H1 (cell line): ENCODE measurements at regions not wholly inside any gene's neighbourhood (a gene's known extent, or its start where the extent isn't known, plus 50 kb on each side); places are given as distances from the start of the nearest gene placed in this dataset.

Experiments
- CTCF ChIA-PET: fragments of 300-600 bp; sonication (Branson Sonifier 250); formaldehyde crosslinking; loops from one replicate; lab custom pipeline; 2021; ENCODE audit not compliant: partially characterized antibody; lab: Charles Lee
- POLR2A ChIA-PET: fragments of 300-600 bp; sonication (Branson Sonifier 250); formaldehyde crosslinking; loops from one replicate; lab custom pipeline; 2021; ENCODE audit warnings: inconsistent platforms; ENCODE audit not compliant: partially characterized antibody; lab: Charles Lee
- DNase-seq, 2 experiments: peaks; one replicate each; pipeline versions ENCODE4 v3.0.0 to v3.0.0-alpha.2; 2010 to 2022; ENCODE audit warnings: low spot score in 2 of 2, low read depth in 1 of 2, mixed read lengths in 1 of 2
- FAIRE-seq: peaks from 2 replicates; lab custom pipeline; 2011; peaks lifted over from hg19 to GRCh38; lab: Jason Lieb, UNC
- H2AFZ ChIP-seq: 2 replicates; pipeline ENCODE4 v1.8.1; 2012; ENCODE audit warnings: low read length, inconsistent platforms
- H2AK5ac ChIP-seq: 2 replicates; pipeline ENCODE4 v1.6.1; 2013; ENCODE audit warnings: low read depth, low read length
- H2BK120ac ChIP-seq: replicated peaks from 2 replicates; pipeline ENCODE3; 2013; ENCODE audit warnings: low read depth, low read length, inconsistent platforms
- H2BK12ac ChIP-seq: 2 replicates; pipeline ENCODE4 v1.6.1; 2013; ENCODE audit warnings: low read depth, low read length
- H2BK15ac ChIP-seq: 2 replicates; pipeline ENCODE4 v1.6.1; 2013; ENCODE audit warnings: low read length
- H2BK20ac ChIP-seq: 2 replicates; pipeline ENCODE4 v1.6.1; 2013; ENCODE audit warnings: low read length
- H2BK5ac ChIP-seq: 2 replicates; pipeline ENCODE4 v1.6.1; 2013; ENCODE audit warnings: low read depth, low read length
- H3K14ac ChIP-seq: 2 replicates; pipeline ENCODE4 v1.6.1; 2013; ENCODE audit warnings: inconsistent platforms; ENCODE audit not compliant: insufficient read length
- H3K18ac ChIP-seq: 2 replicates; pipeline ENCODE4 v1.6.1; 2013; ENCODE audit warnings: low read length; ENCODE audit errors: extremely low read depth
- H3K23ac ChIP-seq: 2 replicates; pipeline ENCODE4 v1.6.1; 2013; ENCODE audit warnings: inconsistent platforms; ENCODE audit not compliant: insufficient read length
- H3K23me2 ChIP-seq: 2 replicates; pipeline ENCODE4 v1.6.1; 2013; ENCODE audit warnings: low read depth, low read length
- H3K27ac ChIP-seq: 2 replicates; pipeline ENCODE4 v1.6.1; 2011; ENCODE audit warnings: low read depth, low read length, inconsistent platforms
- H3K27me3 ChIP-seq, 4 experiments: replicated peaks in 1 of 4; 1 replicate in 1 of 4; 2 replicates in 3 of 4; pipeline versions ENCODE4 v1.6.1 to v1.8.1; 2011 to 2013; ENCODE audit warnings: low read length in 3 of 4, mild to moderate bottlenecking in 3 of 4, inconsistent platforms in 2 of 4, mixed read lengths in 2 of 4, moderate library complexity in 1 of 4; ENCODE audit not compliant: control insufficient read depth in 3 of 4, insufficient read depth in 3 of 4; ENCODE audit errors: extremely low read depth in 1 of 4
- H3K36me3 ChIP-seq, 4 experiments: 2 replicates each; pipeline versions ENCODE4 v1.6.1 to v1.8.1; 2011 to 2013; ENCODE audit warnings: mild to moderate bottlenecking in 4 of 4, low read length in 3 of 4, moderate library complexity in 2 of 4, control low read depth in 1 of 4, inconsistent platforms in 1 of 4; ENCODE audit not compliant: insufficient read depth in 4 of 4, control insufficient read depth in 2 of 4
- H3K4ac ChIP-seq: replicated peaks from 2 replicates; pipeline ENCODE3; 2013; ENCODE audit warnings: low read length, low read depth, mixed read lengths, inconsistent platforms; ENCODE audit not compliant: insufficient read length
- H3K4me1 ChIP-seq, 4 experiments: replicated peaks in 1 of 4; 1 replicate in 1 of 4; 2 replicates in 3 of 4; pipeline versions ENCODE4 v1.6.1 to v1.8.1; 2011 to 2013; ENCODE audit warnings: low read length in 3 of 4, inconsistent platforms in 2 of 4, mixed read lengths in 1 of 4; ENCODE audit not compliant: insufficient read depth in 4 of 4, control insufficient read depth in 3 of 4
- H3K4me2 ChIP-seq, 2 experiments: 2 replicates each; pipeline versions ENCODE4 v1.6.1 to v1.8.1; 2011 to 2013; ENCODE audit warnings: low read depth in 2 of 2, low read length in 2 of 2, control low read depth in 1 of 2, inconsistent platforms in 1 of 2, mild to moderate bottlenecking in 1 of 2; ENCODE audit not compliant: insufficient read depth in 1 of 2
- H3K4me3 ChIP-seq, 4 experiments: fragments of 200-600, 300-600 bp in 1 of 4; sonication (generic), shearing (Covaris generic), sonication (Bioruptor Twin) in 1 of 4; 2 replicates each; pipeline versions ENCODE4 v1.5.1 to v1.8.1; 2011 to 2016; ENCODE audit warnings: low read length in 4 of 4, low read depth in 3 of 4, control low read depth in 2 of 4, inconsistent platforms in 2 of 4, mild to moderate bottlenecking in 2 of 4, mixed read lengths in 1 of 4, moderate library complexity in 1 of 4; ENCODE audit not compliant: insufficient read depth in 2 of 4; ENCODE audit errors: extremely low read depth in 1 of 4
- H3K56ac ChIP-seq: replicated peaks from 2 replicates; pipeline ENCODE3; 2013; ENCODE audit warnings: low read depth, mild to moderate bottlenecking, mixed read lengths, low read length, inconsistent platforms; ENCODE audit not compliant: insufficient read length
- H3K79me1 ChIP-seq: 2 replicates; pipeline ENCODE4 v1.6.1; 2013; ENCODE audit warnings: low read depth, low read length, control low read depth
- H3K79me2 ChIP-seq, 2 experiments: 2 replicates each; pipeline versions ENCODE4 v1.6.1 to v1.8.1; 2012 to 2013; ENCODE audit warnings: low read length in 2 of 2, mild to moderate bottlenecking in 2 of 2, inconsistent platforms in 1 of 2; ENCODE audit not compliant: insufficient read depth in 2 of 2, control insufficient read depth in 1 of 2
- H3K9ac ChIP-seq, 4 experiments: replicated peaks in 1 of 4; 1 replicate in 1 of 4; 2 replicates in 3 of 4; pipeline versions ENCODE4 v1.6.1 to v1.8.1; 2011 to 2013; ENCODE audit warnings: low read depth in 3 of 4, low read length in 3 of 4, control low read depth in 2 of 4, mild to moderate bottlenecking in 2 of 4, moderate library complexity in 2 of 4, inconsistent platforms in 1 of 4; ENCODE audit errors: extremely low read depth in 1 of 4
- H3K9me3 ChIP-seq, 2 experiments: 2 replicates each; pipeline versions ENCODE4 v1.6.1 to v1.8.1; 2012 to 2013; ENCODE audit warnings: mild to moderate bottlenecking in 2 of 2, moderate library complexity in 2 of 2, control low read depth in 1 of 2, inconsistent platforms in 1 of 2, low read depth in 1 of 2, low read length in 1 of 2, mixed read lengths in 1 of 2; ENCODE audit not compliant: insufficient read depth in 2 of 2
- H4K20me1 ChIP-seq, 2 experiments: replicated peaks in 1 of 2; 2 replicates each; pipeline versions ENCODE3 to v1.8.1; 2011 to 2013; ENCODE audit warnings: inconsistent platforms in 2 of 2, low read length in 2 of 2, mild to moderate bottlenecking in 1 of 2; ENCODE audit not compliant: insufficient read depth in 2 of 2, control insufficient read depth in 1 of 2
- H4K5ac ChIP-seq: 2 replicates; pipeline ENCODE4 v1.6.1; 2013; ENCODE audit warnings: low read length, low read depth, mixed read lengths, inconsistent platforms; ENCODE audit not compliant: insufficient read length
- H4K8ac ChIP-seq: 2 replicates; pipeline ENCODE4 v1.8.0; 2013; ENCODE audit warnings: mild to moderate bottlenecking, moderate library complexity, low read length, inconsistent platforms; ENCODE audit not compliant: insufficient read depth; ENCODE audit errors: extremely low read depth
- H4K91ac ChIP-seq: replicated peaks from 2 replicates; pipeline ENCODE3; 2013; ENCODE audit warnings: low read length, mixed read lengths, inconsistent platforms; ENCODE audit not compliant: insufficient read length
- CBX8 ChIP-seq: fragments of 300-800, 300-1000 bp; sonication (generic); IDR thresholded peaks from 2 replicates; pipeline ENCODE4 v1.7.1; 2016; ENCODE audit warnings: low read depth, low read length, borderline replicate concordance
- CREB1 ChIP-seq: IDR thresholded peaks from 2 replicates; pipeline ENCODE4 v1.6.1; 2012; ENCODE audit warnings: inconsistent platforms
- KDM5A ChIP-seq: fragments of 200-600 bp; IDR thresholded peaks from 2 replicates; pipeline ENCODE4 v1.7.1; 2012; ENCODE audit warnings: mild to moderate bottlenecking, low read length, inconsistent platforms, mixed read lengths
- POLR2AphosphoS5 ChIP-seq: IDR thresholded peaks from 2 replicates; pipeline ENCODE4 v1.6.1; 2011; ENCODE audit warnings: low read depth, low read length
- RAD21 ChIP-seq, 2 experiments: IDR thresholded peaks in 1 of 2; conservative IDR thresholded peaks in 1 of 2; 2 replicates each; pipeline ENCODE4 v1.6.1; 2011; ENCODE audit warnings: low read depth in 2 of 2, low read length in 2 of 2, improper control_type of control experiment in 1 of 2, inconsistent platforms in 1 of 2, mild to moderate bottlenecking in 1 of 2, moderate library complexity in 1 of 2
- SP2 ChIP-seq: IDR thresholded peaks from 2 replicates; pipeline ENCODE4 v1.6.1; 2012; ENCODE audit warnings: mild to moderate bottlenecking, low read length, inconsistent platforms
- WGBS, 2 experiments: shearing (Covaris generic) in 1 of 2; methylation state at CpG; one replicate each; pipeline versions ENCODE4 v1.1.6 to v1.1.7; 2013 to 2015; ENCODE audit warnings: low lambda C conversion rate in 2 of 2, mixed read lengths in 2 of 2, inconsistent platforms in 1 of 2, low coverage in 1 of 2, missing lambda C conversion rate in 1 of 2; ENCODE audit not compliant: insufficient replicate concordance in 2 of 2, insufficient coverage in 1 of 2, insufficient read length in 1 of 2; ENCODE audit errors: extremely low coverage in 1 of 2, missing lambda C conversion rate in 1 of 2; 5-methylcytosine and 5-hydroxymethylcytosine counted together
- TF ChIP-seq, protein P1 (sequence below): IDR thresholded peaks from 2 replicates; pipeline ENCODE4 v1.6.1; 2011; ENCODE audit warnings: low read depth, mild to moderate bottlenecking, low read length; ENCODE audit not compliant: insufficient read depth

DNA sequence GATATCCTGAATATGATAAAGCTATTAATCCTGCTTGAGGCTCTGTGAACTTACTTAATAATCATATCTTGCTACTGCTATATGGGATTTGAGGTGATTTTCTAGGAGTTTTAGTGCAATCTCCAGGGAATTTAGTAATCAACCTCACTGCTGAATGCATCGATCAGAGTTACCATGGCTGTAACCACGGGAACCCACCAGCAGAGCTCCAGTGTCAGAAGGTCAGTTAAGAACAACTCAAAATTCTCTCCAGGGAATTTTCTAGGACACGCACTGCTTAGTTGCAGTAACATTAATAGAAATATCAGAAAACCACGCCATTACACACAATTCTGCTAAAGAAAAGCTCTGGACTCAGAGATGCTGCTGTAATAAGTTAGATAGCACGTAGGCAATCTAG, 1477.2 kb upstream of the TENM3 start:
- Histone ChIP-seq H3K4me3 (no peak overlapping the region), H4K8ac (no peak overlapping the region), H3K18ac (no peak overlapping the region), H3K79me1 (no peaks in the 10 kb centered on the region), H2BK12ac (no peak overlapping the region), H4K20me1 (no peaks in the 10 kb centered on the region), H2BK5ac (no peak overlapping the region), H3K14ac (no peak overlapping the region), H2BK20ac (no peak overlapping the region), H3K27ac (no peak overlapping the region), H3K79me2 (no peaks in the 10 kb centered on the region), H3K9me3 (peaks cover 12 to 18% of the 10 kb centered on the region in 2 experiments), H4K5ac (no peak overlapping the region), H2AFZ (no peak overlapping the region), H3K9ac (no peak overlapping the region), H2BK120ac (no peak overlapping the region), H2BK15ac (no peak overlapping the region), H3K4ac (no peak overlapping the region), H3K23ac (no peak overlapping the region), H3K27me3 (no peaks in the 10 kb centered on the region), H3K4me2 (no peak overlapping the region), H3K23me2 (no peaks in the 10 kb centered on the region), H2AK5ac (no peak overlapping the region), H3K56ac (no peak overlapping the region), H3K36me3 (peaks cover 0 to 3% (median 0%) of the 10 kb centered on the region in 4 experiments; a peak in 3 of 8 replicates), H3K4me1 (peaks cover 0 to 11% (median 3%) of the 10 kb centered on the region in 4 experiments; a peak in 5 of 7 replicates), H4K91ac (no peak overlapping the region)
- CTCF ChIA-PET = interaction anchor here (0.6 to 3.7 kb wide), 2 partner anchors 8 to 32 kb away, joined by 3 to 12 read pairs; no protein-coding TSS in a partner anchor
- POLR2A ChIA-PET = interaction anchor here (1.2 kb wide), 1 partner anchor 12 kb away, joined by 3 read pairs; no protein-coding TSS in a partner anchor
- FAIRE-seq = no peak
- no peak for TF ChIP-seq POLR2AphosphoS5
- no peak for TF ChIP-seq SP2
- no peak for TF ChIP-seq CBX8
- no peak for TF ChIP-seq CREB1
- TF ChIP-seq, protein P1, sequence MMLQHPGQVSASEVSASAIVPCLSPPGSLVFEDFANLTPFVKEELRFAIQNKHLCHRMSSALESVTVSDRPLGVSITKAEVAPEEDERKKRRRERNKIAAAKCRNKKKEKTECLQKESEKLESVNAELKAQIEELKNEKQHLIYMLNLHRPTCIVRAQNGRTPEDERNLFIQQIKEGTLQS = no peak
- no peak for TF ChIP-seq KDM5A
- no peak for TF ChIP-seq RAD21 (IDR thresholded peaks at IDR 0.05 in 1 of 2, conservative IDR thresholded peaks at IDR 0.05 in 1 of 2; ENCODE audit: low read depth in 2 of 2, low read length in 2 of 2)
- no peak for DNase-seq
- WGBS, 2 experiments = 86% methylated on average over 5 of the region's 5 CpGs; no CpG with 5 or more reads in 1 of the 2 experiments
